Liver (tissue), 3 donors: ENCODE measurements at regions not wholly inside any gene's neighbourhood (a gene's known extent, or its start where the extent isn't known, plus 50 kb on each side); places are given as distances from the start of the nearest gene placed in this dataset.

Experiments
- ATF3 ChIP-seq: IDR thresholded peaks from 2 replicates; pipeline ENCODE4 v1.6.1; 2016; ENCODE audit warnings: antibody characterized with exemption
- CTCF ChIP-seq: fragments of 150-350 bp; IDR thresholded peaks from 2 replicates; pipeline ENCODE4 v1.5.1; 2017; ENCODE audit warnings: improper control_type of control experiment, low read depth, low read length; ENCODE audit not compliant: missing input control
- EGR1 ChIP-seq, 2 donors: IDR thresholded peaks; 2 replicates each; pipeline ENCODE4 v1.6.1; 2016 to 2018; ENCODE audit warnings: antibody characterized with exemption in 2 of 2, low read depth in 2 of 2
- FOXA1 ChIP-seq: IDR thresholded peaks from 2 replicates; pipeline ENCODE4 v1.6.1; 2016; ENCODE audit warnings: antibody characterized with exemption
- GABPA ChIP-seq, 2 donors: IDR thresholded peaks in 1 of 2; conservative IDR thresholded peaks in 1 of 2; 2 replicates each; pipeline ENCODE4 v1.6.1; 2016; ENCODE audit warnings: antibody characterized with exemption in 2 of 2, mild to moderate bottlenecking in 1 of 2, moderate library complexity in 1 of 2
- HNF4A ChIP-seq, 2 donors: conservative IDR thresholded peaks; 2 replicates each; pipeline ENCODE4 v1.6.1; 2016; ENCODE audit warnings: antibody characterized with exemption in 2 of 2, mild to moderate bottlenecking in 2 of 2
- JUND ChIP-seq, 2 donors: IDR thresholded peaks; 2 replicates each; pipeline ENCODE4 v1.6.1; 2016; ENCODE audit warnings: antibody characterized with exemption in 2 of 2
- MAX ChIP-seq: IDR thresholded peaks from 2 replicates; pipeline ENCODE4 v1.6.1; 2016; ENCODE audit warnings: antibody characterized with exemption
- RAD21 ChIP-seq, 2 donors: IDR thresholded peaks; 2 replicates each; pipeline ENCODE4 v1.6.1; 2016; ENCODE audit warnings: antibody characterized with exemption in 2 of 2, mild to moderate bottlenecking in 2 of 2
- SP1 ChIP-seq: IDR thresholded peaks from 2 replicates; pipeline ENCODE4 v1.6.1; 2018; ENCODE audit warnings: antibody characterized with exemption, mild to moderate bottlenecking
- TAF1 ChIP-seq: conservative IDR thresholded peaks from 2 replicates; pipeline ENCODE4 v1.6.1; 2016; ENCODE audit warnings: antibody characterized with exemption, mild to moderate bottlenecking
- YY1 ChIP-seq: IDR thresholded peaks from 2 replicates; pipeline ENCODE4 v1.6.1; 2016; ENCODE audit warnings: antibody characterized with exemption, mild to moderate bottlenecking
- ZBTB33 ChIP-seq: IDR thresholded peaks from 2 replicates; pipeline ENCODE4 v1.6.1; 2016; ENCODE audit warnings: antibody characterized with exemption
- TF ChIP-seq, protein P1 (sequence below): IDR thresholded peaks from 2 replicates; pipeline ENCODE4 v1.6.1; 2016; ENCODE audit warnings: antibody characterized with exemption, mild to moderate bottlenecking
- donor health status: healthy.
- donor health status: healthy.

DNA sequence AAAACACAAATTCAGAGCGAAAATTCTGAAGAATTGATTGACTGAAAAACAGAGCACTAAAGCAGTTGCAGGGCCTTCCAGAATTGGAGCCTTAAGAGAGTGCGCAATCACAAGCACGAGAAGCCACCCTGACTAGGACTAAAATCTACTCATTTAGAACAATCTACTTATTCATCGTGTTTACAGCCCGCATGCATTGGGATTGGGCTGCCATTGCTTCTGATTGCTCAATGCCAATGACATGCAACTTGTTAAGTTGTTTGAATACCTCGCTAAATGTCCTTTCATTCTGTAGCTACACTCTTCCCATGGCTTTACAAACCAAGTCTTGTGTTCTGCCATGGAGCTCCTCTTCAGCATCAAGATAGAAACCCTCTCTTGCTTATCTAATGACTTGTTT is 425.9 kb upstream of the POM121L12 start:
- TF ChIP-seq MAX (no peak), CTCF (no peak), JUND (IDR thresholded peaks at IDR 0.05) (no peak), ATF3 (no peak), GABPA (IDR thresholded peaks at IDR 0.05 in 1 of 2, conservative IDR thresholded peaks at IDR 0.05 in 1 of 2) (no peak), RAD21 (IDR thresholded peaks at IDR 0.05) (no peak), YY1 (no peak), TAF1 (no peak), EGR1 (IDR thresholded peaks at IDR 0.05; ENCODE audit: low read depth in 2 of 2) (no peak), ZBTB33 (no peak), SP1 (no peak), HNF4A (conservative IDR thresholded peaks at IDR 0.05) (no peak), FOXA1 (no peak)
- TF ChIP-seq, protein P1, sequence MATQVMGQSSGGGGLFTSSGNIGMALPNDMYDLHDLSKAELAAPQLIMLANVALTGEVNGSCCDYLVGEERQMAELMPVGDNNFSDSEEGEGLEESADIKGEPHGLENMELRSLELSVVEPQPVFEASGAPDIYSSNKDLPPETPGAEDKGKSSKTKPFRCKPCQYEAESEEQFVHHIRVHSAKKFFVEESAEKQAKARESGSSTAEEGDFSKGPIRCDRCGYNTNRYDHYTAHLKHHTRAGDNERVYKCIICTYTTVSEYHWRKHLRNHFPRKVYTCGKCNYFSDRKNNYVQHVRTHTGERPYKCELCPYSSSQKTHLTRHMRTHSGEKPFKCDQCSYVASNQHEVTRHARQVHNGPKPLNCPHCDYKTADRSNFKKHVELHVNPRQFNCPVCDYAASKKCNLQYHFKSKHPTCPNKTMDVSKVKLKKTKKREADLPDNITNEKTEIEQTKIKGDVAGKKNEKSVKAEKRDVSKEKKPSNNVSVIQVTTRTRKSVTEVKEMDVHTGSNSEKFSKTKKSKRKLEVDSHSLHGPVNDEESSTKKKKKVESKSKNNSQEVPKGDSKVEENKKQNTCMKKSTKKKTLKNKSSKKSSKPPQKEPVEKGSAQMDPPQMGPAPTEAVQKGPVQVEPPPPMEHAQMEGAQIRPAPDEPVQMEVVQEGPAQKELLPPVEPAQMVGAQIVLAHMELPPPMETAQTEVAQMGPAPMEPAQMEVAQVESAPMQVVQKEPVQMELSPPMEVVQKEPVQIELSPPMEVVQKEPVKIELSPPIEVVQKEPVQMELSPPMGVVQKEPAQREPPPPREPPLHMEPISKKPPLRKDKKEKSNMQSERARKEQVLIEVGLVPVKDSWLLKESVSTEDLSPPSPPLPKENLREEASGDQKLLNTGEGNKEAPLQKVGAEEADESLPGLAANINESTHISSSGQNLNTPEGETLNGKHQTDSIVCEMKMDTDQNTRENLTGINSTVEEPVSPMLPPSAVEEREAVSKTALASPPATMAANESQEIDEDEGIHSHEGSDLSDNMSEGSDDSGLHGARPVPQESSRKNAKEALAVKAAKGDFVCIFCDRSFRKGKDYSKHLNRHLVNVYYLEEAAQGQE, result no peak
